ENCODE measurements at regions not wholly inside any gene's neighbourhood (a gene's known extent, or its start where the extent isn't known, plus 50 kb on each side); places are given as distances from the start of the nearest gene placed in this dataset.
"Not testable (repeated sequence)": the region's sequence is repeated elsewhere in the genome, so short reads cannot be mapped to it uniquely, and the experiment has no call there.

- H3K9me3 Mint-ChIP-seq (ENCODE audit: unreplicated experiment) = peaks cover 6% of the 10 kb centered on the region
Observed at GRCh38 chr12:131471946-131472732, 238.8 kb upstream of the SFSWAP start.

GRCh38 chr12:131473261-131473660, 237.6 kb upstream of the SFSWAP start:
- no peaks in the 10 kb centered on the region for H3K4me1 Mint-ChIP-seq (ENCODE audit: unreplicated experiment)
- no peak overlapping the region for H3K27ac Mint-ChIP-seq (ENCODE audit: unreplicated experiment)
- H3K27me3 Mint-ChIP-seq (ENCODE audit: unreplicated experiment) = no peaks in the 10 kb centered on the region
- no peak overlapping the region for H3K4me3 Mint-ChIP-seq (ENCODE audit: unreplicated experiment)
- DNase-seq (ENCODE audit: extremely low spot score, unreplicated experiment) = peak; percentile 74
- H3K9me3 Mint-ChIP-seq (ENCODE audit: unreplicated experiment) = peaks cover 5% of the 10 kb centered on the region
- TF ChIP-seq CTCF (IDR thresholded peaks at IDR 0.05) = no peak
- H3K36me3 Mint-ChIP-seq (ENCODE audit: unreplicated experiment) = no peaks in the 10 kb centered on the region

More at GRCh38 chr12:131471946-131472732, 238.8 kb upstream of the SFSWAP start:
- H3K4me1 Mint-ChIP-seq (ENCODE audit: unreplicated experiment) = no peaks in the 10 kb centered on the region
- H3K27me3 Mint-ChIP-seq (ENCODE audit: unreplicated experiment) = no peaks in the 10 kb centered on the region
- no peak for TF ChIP-seq CTCF (IDR thresholded peaks at IDR 0.05)
- no peak overlapping the region for H3K4me3 Mint-ChIP-seq (ENCODE audit: unreplicated experiment)
- DNase-seq (ENCODE audit: extremely low spot score, unreplicated experiment) = peak; percentile 79
- H3K36me3 Mint-ChIP-seq (ENCODE audit: unreplicated experiment) = no peaks in the 10 kb centered on the region
- no peak overlapping the region for H3K27ac Mint-ChIP-seq (ENCODE audit: unreplicated experiment)

GRCh38 chr12:131473741-131474709, 236.9 kb upstream of the SFSWAP start:
- H3K4me1 Mint-ChIP-seq (ENCODE audit: unreplicated experiment) = no peaks in the 10 kb centered on the region
- no peaks in the 10 kb centered on the region for H3K36me3 Mint-ChIP-seq (ENCODE audit: unreplicated experiment)
- peaks cover 5% of the 10 kb centered on the region for H3K9me3 Mint-ChIP-seq (ENCODE audit: unreplicated experiment)
- peak; percentile 76 for DNase-seq (ENCODE audit: extremely low spot score, unreplicated experiment)
- no peaks in the 10 kb centered on the region for H3K27me3 Mint-ChIP-seq (ENCODE audit: unreplicated experiment)
- H3K27ac Mint-ChIP-seq (ENCODE audit: unreplicated experiment) = no peak overlapping the region
- no peak for TF ChIP-seq CTCF (IDR thresholded peaks at IDR 0.05)
- no peak overlapping the region for H3K4me3 Mint-ChIP-seq (ENCODE audit: unreplicated experiment)

- not testable (repeated sequence) for H3K27ac Mint-ChIP-seq (ENCODE audit: unreplicated experiment); H3K4me1 Mint-ChIP-seq (ENCODE audit: unreplicated experiment); H3K9me3 Mint-ChIP-seq (ENCODE audit: unreplicated experiment); H3K36me3 Mint-ChIP-seq (ENCODE audit: unreplicated experiment); H3K4me3 Mint-ChIP-seq (ENCODE audit: unreplicated experiment); H3K27me3 Mint-ChIP-seq (ENCODE audit: unreplicated experiment)
- peak; percentile 69 for DNase-seq (ENCODE audit: extremely low spot score, unreplicated experiment)
Observed at GRCh38 chr12:131475012-131475411, 235.9 kb upstream of the SFSWAP start.

- Mint-ChIP-seq H3K4me3 (ENCODE audit: unreplicated experiment) (no peak overlapping the region), H3K36me3 (ENCODE audit: unreplicated experiment) (no peaks in the 10 kb centered on the region), H3K27me3 (ENCODE audit: unreplicated experiment) (no peaks in the 10 kb centered on the region), H3K9me3 (ENCODE audit: unreplicated experiment) (peaks cover 5% of the 10 kb centered on the region), H3K4me1 (ENCODE audit: unreplicated experiment) (no peaks in the 10 kb centered on the region), H3K27ac (ENCODE audit: unreplicated experiment) (no peak overlapping the region)
- no peak for TF ChIP-seq CTCF (IDR thresholded peaks at IDR 0.05)
- no peak for DNase-seq (ENCODE audit: extremely low spot score, unreplicated experiment)
Observed at GRCh38 chr12:131477613-131478012, 233.3 kb upstream of the SFSWAP start.
